GM06990 (cell line): ENCODE measurements at regions not wholly inside any gene's neighbourhood (a gene's known extent, or its start where the extent isn't known, plus 50 kb on each side); places are given as distances from the start of the nearest gene placed in this dataset.

Experiments
- DNase-seq: peaks from one replicate; pipeline ENCODE4 v3.0.0-alpha.2; 2011; ENCODE audit not compliant: insufficient read length; ENCODE audit errors: extremely low read depth
- H3K27me3 ChIP-seq: replicated peaks from 2 replicates; pipeline ENCODE4 v1.6.0; 2011; ENCODE audit warnings: low read length; ENCODE audit not compliant: control insufficient read depth, insufficient read depth
- H3K36me3 ChIP-seq: 2 replicates; pipeline ENCODE4 v1.5.1; 2011; ENCODE audit warnings: low read length; ENCODE audit not compliant: control insufficient read depth, insufficient read depth
- H3K4me3 ChIP-seq: replicated peaks from 2 replicates; pipeline ENCODE4 v1.5.1; 2011; ENCODE audit warnings: low read depth, mild to moderate bottlenecking, control low read depth, low read length
- CTCF ChIP-seq: IDR thresholded peaks from 2 replicates; pipeline ENCODE4 v1.5.1; 2011; ENCODE audit warnings: low read length, control low read depth, mild to moderate bottlenecking, inconsistent platforms; ENCODE audit not compliant: insufficient read depth, poor library complexity, severe bottlenecking

- no peak overlapping the region for H3K4me3 ChIP-seq
- no peak for TF ChIP-seq CTCF
Observed at GRCh38 chr4:144799486-144799885, 153.5 kb downstream of the HHIP start.

GRCh38 chr4:144801731-144802130, 155.8 kb downstream of the HHIP start:
- Histone ChIP-seq H3K27me3 (no peaks in the 10 kb centered on the region), H3K4me3 (no peak overlapping the region), H3K36me3 (no peaks in the 10 kb centered on the region)
- no peak for DNase-seq
- TF ChIP-seq CTCF = no peak

More at GRCh38 chr4:144799486-144799885, 153.5 kb downstream of the HHIP start:
- DNase-seq = no peak
- H3K36me3 ChIP-seq = no peaks in the 10 kb centered on the region
- H3K27me3 ChIP-seq = no peaks in the 10 kb centered on the region

- Histone ChIP-seq H3K36me3 (no peaks in the 10 kb centered on the region), H3K27me3 (no peaks in the 10 kb centered on the region), H3K4me3 (no peak overlapping the region)
- DNase-seq = no peak
- no peak for TF ChIP-seq CTCF
Observed at GRCh38 chr4:144808034-144808433, 162.1 kb downstream of the HHIP start.

- DNase-seq = no peak
- H3K27me3 ChIP-seq = no peaks in the 10 kb centered on the region
- no peak for TF ChIP-seq CTCF
- no peaks in the 10 kb centered on the region for H3K36me3 ChIP-seq
- H3K4me3 ChIP-seq = no peak overlapping the region
Observed at GRCh38 chr4:144809056-144809640, 163.2 kb downstream of the HHIP start.

- TF ChIP-seq CTCF = no peak
- H3K4me3 ChIP-seq = no peak overlapping the region
- H3K36me3 ChIP-seq = no peaks in the 10 kb centered on the region
- DNase-seq = no peak
- H3K27me3 ChIP-seq = no peaks in the 10 kb centered on the region
Observed at GRCh38 chr4:144816668-144817067, 170.7 kb downstream of the HHIP start.

- Histone ChIP-seq H3K4me3 (no peak overlapping the region), H3K27me3 (no peaks in the 10 kb centered on the region), H3K36me3 (no peaks in the 10 kb centered on the region)
- no peak for DNase-seq
- TF ChIP-seq CTCF = no peak
Observed at GRCh38 chr4:144817081-144817480, 171.1 kb downstream of the HHIP start.
